ENCODE measurements at regions not wholly inside any gene's neighbourhood (a gene's known extent, or its start where the extent isn't known, plus 50 kb on each side); places are given as distances from the start of the nearest gene placed in this dataset.

DNA sequence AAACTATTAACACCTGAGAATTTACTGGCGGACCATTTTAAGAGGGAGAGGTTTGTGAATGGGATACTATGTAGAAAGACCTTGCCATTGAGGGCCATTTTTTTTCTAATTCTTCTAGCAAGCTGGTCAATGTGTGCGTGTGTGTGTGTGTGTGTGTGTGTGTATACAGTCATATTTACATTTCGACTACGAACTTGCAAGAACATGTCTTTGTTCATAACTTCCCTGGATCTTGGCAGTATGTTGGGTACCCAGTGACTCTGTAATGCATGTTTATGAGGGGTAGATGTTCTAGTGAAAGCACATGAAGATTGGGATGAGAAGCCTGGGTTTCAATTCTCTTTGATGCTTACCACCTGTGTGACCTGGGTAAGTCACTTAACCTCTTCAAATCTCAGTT lies 133.6 kb downstream of the UBE2E3 start:
- no peaks in the 10 kb centered on the region for H3K36me3 ChIP-seq (ENCODE audit: control insufficient read depth, insufficient read depth, low read length)
- H3K27me3 ChIP-seq (replicated peaks; ENCODE audit: control insufficient read depth, insufficient read depth, low read length), result no peaks in the 10 kb centered on the region
- no peak overlapping the region for H3K4me3 ChIP-seq (replicated peaks; ENCODE audit: low read depth, low read length)
- no peak for DNase-seq (ENCODE audit: extremely low read depth, insufficient read length)
- TF ChIP-seq, protein P1, sequence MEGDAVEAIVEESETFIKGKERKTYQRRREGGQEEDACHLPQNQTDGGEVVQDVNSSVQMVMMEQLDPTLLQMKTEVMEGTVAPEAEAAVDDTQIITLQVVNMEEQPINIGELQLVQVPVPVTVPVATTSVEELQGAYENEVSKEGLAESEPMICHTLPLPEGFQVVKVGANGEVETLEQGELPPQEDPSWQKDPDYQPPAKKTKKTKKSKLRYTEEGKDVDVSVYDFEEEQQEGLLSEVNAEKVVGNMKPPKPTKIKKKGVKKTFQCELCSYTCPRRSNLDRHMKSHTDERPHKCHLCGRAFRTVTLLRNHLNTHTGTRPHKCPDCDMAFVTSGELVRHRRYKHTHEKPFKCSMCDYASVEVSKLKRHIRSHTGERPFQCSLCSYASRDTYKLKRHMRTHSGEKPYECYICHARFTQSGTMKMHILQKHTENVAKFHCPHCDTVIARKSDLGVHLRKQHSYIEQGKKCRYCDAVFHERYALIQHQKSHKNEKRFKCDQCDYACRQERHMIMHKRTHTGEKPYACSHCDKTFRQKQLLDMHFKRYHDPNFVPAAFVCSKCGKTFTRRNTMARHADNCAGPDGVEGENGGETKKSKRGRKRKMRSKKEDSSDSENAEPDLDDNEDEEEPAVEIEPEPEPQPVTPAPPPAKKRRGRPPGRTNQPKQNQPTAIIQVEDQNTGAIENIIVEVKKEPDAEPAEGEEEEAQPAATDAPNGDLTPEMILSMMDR (IDR thresholded peaks at IDR 0.05; ENCODE audit: insufficient read depth, low read length, poor library complexity, severe bottlenecking), result no peak

DNA sequence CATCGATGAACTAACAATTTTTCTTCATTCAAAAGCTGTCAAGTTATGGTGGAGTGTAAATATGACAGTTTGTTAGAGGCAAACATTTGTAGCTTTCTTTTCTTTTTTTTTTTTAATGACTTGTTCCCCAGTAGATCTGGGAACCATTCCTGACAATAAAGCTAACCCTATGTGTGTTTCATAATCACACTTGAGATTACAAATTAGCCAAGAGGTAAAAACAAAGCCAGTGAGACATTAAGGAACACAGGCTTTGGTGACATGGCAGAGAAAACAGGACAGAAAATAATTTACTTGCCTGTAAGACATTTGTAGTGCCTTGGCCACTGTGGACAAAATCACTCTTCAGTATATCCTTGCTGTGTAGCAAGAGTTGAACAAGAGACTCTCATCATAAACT lies 135.9 kb downstream of the UBE2E3 start:
- TF ChIP-seq, protein P1 (IDR thresholded peaks at IDR 0.05; ENCODE audit: insufficient read depth, low read length, poor library complexity, severe bottlenecking), result no peak
- Histone ChIP-seq H3K27me3 (replicated peaks; ENCODE audit: control insufficient read depth, insufficient read depth, low read length) (no peaks in the 10 kb centered on the region), H3K36me3 (ENCODE audit: control insufficient read depth, insufficient read depth, low read length) (no peaks in the 10 kb centered on the region), H3K4me3 (replicated peaks; ENCODE audit: low read depth, low read length) (no peak overlapping the region)
- no peak for DNase-seq (ENCODE audit: extremely low read depth, insufficient read length)

DNA sequence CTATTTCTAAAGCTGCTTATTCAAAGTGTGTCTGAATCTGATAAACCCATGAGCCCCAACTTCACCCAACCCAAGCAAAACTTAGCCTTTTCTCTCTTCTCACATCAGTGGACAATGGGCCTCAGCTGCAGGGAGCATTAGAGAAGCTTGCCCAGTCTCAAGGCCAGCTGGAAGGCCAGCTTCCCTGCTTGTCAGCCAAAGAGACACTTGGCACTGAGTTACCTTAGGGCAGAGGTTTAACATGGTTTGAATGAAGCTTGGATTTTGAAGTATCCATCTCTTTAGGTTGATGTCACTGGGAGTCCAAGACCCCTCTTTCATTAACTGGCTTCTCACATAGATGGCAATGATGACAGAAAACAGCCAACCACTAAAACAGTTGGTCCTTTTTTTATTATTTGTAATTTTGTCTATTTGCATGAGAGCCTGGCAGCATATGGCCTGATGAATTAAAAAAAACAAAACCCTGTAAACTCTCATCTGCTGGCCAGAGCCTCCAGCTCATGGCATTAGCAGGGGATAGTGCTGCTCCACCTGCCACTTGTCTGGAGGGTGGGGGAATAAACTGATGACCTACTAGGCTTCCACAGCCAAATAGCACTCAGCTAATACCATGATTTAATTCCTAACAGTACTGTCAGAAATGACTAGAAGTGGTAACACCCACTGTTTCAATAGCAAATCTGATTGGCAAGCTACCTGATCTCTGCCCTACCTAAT lies 137.0 kb downstream of the UBE2E3 start:
- H3K27me3 ChIP-seq (replicated peaks; ENCODE audit: control insufficient read depth, insufficient read depth, low read length), result no peaks in the 10 kb centered on the region
- H3K4me3 ChIP-seq (replicated peaks; ENCODE audit: low read depth, low read length), result no peak overlapping the region
- no peak for DNase-seq (ENCODE audit: extremely low read depth, insufficient read length)
- TF ChIP-seq, protein P1 (IDR thresholded peaks at IDR 0.05; ENCODE audit: insufficient read depth, low read length, poor library complexity, severe bottlenecking), result no peak
- H3K36me3 ChIP-seq (ENCODE audit: control insufficient read depth, insufficient read depth, low read length), result no peaks in the 10 kb centered on the region

DNA sequence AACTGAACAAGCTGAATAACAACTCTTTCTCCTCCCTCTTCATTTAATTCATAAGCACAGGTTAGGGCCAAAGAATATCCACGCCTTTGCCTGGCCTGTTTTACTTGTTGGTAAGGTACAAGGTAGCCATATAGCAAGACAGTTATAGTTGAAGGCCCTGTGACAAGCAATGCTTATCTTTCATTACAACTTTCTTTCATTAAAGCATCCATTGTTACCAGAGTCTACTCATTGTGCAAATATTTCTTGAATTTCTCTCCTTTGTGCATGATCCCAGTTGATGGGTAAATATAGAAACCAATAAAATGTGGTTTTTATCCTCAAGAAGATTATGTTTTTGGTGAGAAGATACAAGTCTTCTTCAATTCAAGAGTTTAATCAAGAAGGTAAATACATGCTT lies 140.2 kb downstream of the UBE2E3 start:
- no peak for DNase-seq (ENCODE audit: extremely low read depth, insufficient read length)
- TF ChIP-seq, protein P1 (IDR thresholded peaks at IDR 0.05; ENCODE audit: insufficient read depth, low read length, poor library complexity, severe bottlenecking), result no peak
- Histone ChIP-seq H3K27me3 (replicated peaks; ENCODE audit: control insufficient read depth, insufficient read depth, low read length) (no peaks in the 10 kb centered on the region), H3K4me3 (replicated peaks; ENCODE audit: low read depth, low read length) (no peak overlapping the region), H3K36me3 (ENCODE audit: control insufficient read depth, insufficient read depth, low read length) (no peaks in the 10 kb centered on the region)

DNA sequence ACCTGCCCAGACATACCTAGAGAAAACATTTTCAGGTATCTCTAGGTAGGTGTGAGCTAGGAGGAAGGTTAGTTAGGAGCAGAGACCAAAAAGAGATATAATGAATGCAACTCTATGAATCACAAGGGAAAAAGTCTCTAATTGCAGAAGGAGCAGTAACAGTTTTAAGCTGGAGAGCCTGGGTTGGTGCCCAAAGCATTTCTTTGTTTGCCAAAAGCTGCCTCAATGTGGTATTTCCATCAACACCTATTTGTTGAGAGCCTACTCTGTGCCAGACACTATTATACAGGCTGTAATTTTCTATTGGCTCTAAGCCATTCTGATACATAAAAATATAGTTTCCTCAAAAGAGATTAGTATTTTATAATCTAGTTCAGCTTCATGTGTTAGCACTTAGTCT lies 141.6 kb downstream of the UBE2E3 start:
- Histone ChIP-seq H3K4me3 (replicated peaks; ENCODE audit: low read depth, low read length) (no peak overlapping the region), H3K27me3 (replicated peaks; ENCODE audit: control insufficient read depth, insufficient read depth, low read length) (no peaks in the 10 kb centered on the region), H3K36me3 (ENCODE audit: control insufficient read depth, insufficient read depth, low read length) (no peaks in the 10 kb centered on the region)
- TF ChIP-seq, protein P1 (IDR thresholded peaks at IDR 0.05; ENCODE audit: insufficient read depth, low read length, poor library complexity, severe bottlenecking), result no peak
- no peak for DNase-seq (ENCODE audit: extremely low read depth, insufficient read length)

DNA sequence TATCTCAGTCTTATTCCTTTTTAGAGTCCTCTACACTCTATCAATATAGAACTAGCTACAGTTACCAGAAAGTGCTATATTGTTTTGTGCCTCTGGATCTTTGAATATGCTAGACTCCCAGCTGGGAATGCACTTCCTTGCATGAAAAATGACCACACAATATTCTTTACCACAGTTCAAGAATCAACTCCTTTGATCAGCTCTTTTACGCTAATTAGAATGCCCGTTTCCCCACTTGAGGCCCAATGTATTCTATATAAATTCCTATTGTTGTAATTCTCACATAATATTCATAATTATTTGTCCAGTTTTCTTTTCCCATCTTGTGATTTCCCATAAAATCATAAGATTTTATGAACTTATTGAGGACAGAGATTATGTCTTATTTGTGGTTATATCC lies 142.2 kb downstream of the UBE2E3 start:
- Histone ChIP-seq H3K27me3 (replicated peaks; ENCODE audit: control insufficient read depth, insufficient read depth, low read length) (no peaks in the 10 kb centered on the region), H3K36me3 (ENCODE audit: control insufficient read depth, insufficient read depth, low read length) (no peaks in the 10 kb centered on the region), H3K4me3 (replicated peaks; ENCODE audit: low read depth, low read length) (no peak overlapping the region)
- no peak for DNase-seq (ENCODE audit: extremely low read depth, insufficient read length)
- TF ChIP-seq, protein P1 (IDR thresholded peaks at IDR 0.05; ENCODE audit: insufficient read depth, low read length, poor library complexity, severe bottlenecking), result no peak
